ENCODE measurements at regions not wholly inside any gene's neighbourhood (a gene's known extent, or its start where the extent isn't known, plus 50 kb on each side); places are given as distances from the start of the nearest gene placed in this dataset.

- no peaks in the 10 kb centered on the region; the same call in 1 of the 2 replicates for H3K4me1 ChIP-seq (ENCODE audit: insufficient read depth, low read length)
- DNase-seq (no peak), ATAC-seq (no peak)
- CTCF ChIA-PET, result no interaction called here
- no peaks in the 10 kb centered on the region for H3K27me3 ChIP-seq (ENCODE audit: low read length)
- no peaks in the 10 kb centered on the region for H3K36me3 ChIP-seq (ENCODE audit: low read depth, low read length)
- H3K4me2 ChIP-seq (ENCODE audit: low read length), result no peak overlapping the region
- no peaks in the 10 kb centered on the region for H3K79me2 ChIP-seq (ENCODE audit: low read length)
- POLR2A ChIA-PET (ENCODE audit: unreplicated experiment), result no interaction called here
- TF ChIP-seq EZH2 (IDR thresholded peaks at IDR 0.05; ENCODE audit: low read length, unreplicated experiment), result no peak
- no peak for TF ChIP-seq CTCF (conservative IDR thresholded peaks at IDR 0.05; ENCODE audit: low read depth, low read length)
- BruUV-seq (replicated peaks), result no TSS peak
- no peak overlapping the region for H3K9ac ChIP-seq (ENCODE audit: low read length)
- no peaks in the 10 kb centered on the region for H4K20me1 ChIP-seq (ENCODE audit: low read length)
- H3K4me3 ChIP-seq (ENCODE audit: low read length), result no peak overlapping the region
- H3K27ac ChIP-seq (ENCODE audit: low read length), result no peak overlapping the region
- no peaks in the 10 kb centered on the region for H3K9me2 ChIP-seq (replicated peaks; ENCODE audit: low read length)
- H3F3A ChIP-seq (ENCODE audit: low read length, unreplicated experiment), result no peaks in the 10 kb centered on the region
- intact Hi-C loops (cut with micrococcal nuclease), result no loop called here
- no peak overlapping the region for H2AFZ ChIP-seq (ENCODE audit: low read length)
- no peaks in the 10 kb centered on the region for H3K9me3 ChIP-seq (ENCODE audit: low read length)
Measured at GRCh38 chr12:76713130-76713529, 50.8 kb upstream of the ZDHHC17 start.

DNA sequence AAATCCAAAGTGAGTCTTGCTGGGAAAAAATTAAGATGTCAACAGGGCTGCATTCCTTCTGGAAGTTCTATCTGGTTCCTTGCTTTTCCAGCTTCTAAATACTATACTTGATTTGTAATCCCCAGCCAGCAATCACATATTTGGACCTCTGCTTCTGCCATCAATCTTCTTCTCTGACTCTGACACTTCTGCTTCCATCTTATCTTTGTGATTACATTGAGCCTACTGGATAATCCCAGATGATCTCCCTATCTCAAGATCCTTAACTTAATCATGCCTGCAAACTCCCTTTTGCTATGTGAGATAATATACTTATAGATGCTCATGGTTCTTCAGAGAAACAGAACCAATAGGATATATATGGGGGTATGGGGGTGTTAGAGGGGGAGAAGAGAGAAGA is 49.9 kb upstream of the ZDHHC17 start:
- H4K20me1 ChIP-seq (ENCODE audit: low read length), result no peaks in the 10 kb centered on the region
- DNase-seq (no peak), ATAC-seq (no peak)
- no peaks in the 10 kb centered on the region for H3K27me3 ChIP-seq (ENCODE audit: low read length)
- intact Hi-C loops (cut with micrococcal nuclease), result no loop called here
- no peaks in the 10 kb centered on the region for H3K79me2 ChIP-seq (ENCODE audit: low read length)
- no peak overlapping the region for H3K4me3 ChIP-seq (ENCODE audit: low read length)
- no peaks in the 10 kb centered on the region for H3K36me3 ChIP-seq (ENCODE audit: low read depth, low read length)
- no TSS peak for BruUV-seq (replicated peaks)
- ChIA-PET CTCF (no interaction called here), POLR2A (ENCODE audit: unreplicated experiment) (interaction anchor here (0.6 kb wide), 1 partner anchor 11 kb away, joined by 3 read pairs; no protein-coding TSS in a partner anchor)
- no peak overlapping the region for H2AFZ ChIP-seq (ENCODE audit: low read length)
- no peak overlapping the region for H3K4me2 ChIP-seq (ENCODE audit: low read length)
- no peak overlapping the region for H3K9ac ChIP-seq (ENCODE audit: low read length)
- H3F3A ChIP-seq (ENCODE audit: low read length, unreplicated experiment), result no peaks in the 10 kb centered on the region
- no peaks in the 10 kb centered on the region for H3K9me3 ChIP-seq (ENCODE audit: low read length)
- no peaks in the 10 kb centered on the region for H3K9me2 ChIP-seq (replicated peaks; ENCODE audit: low read length)
- no peak overlapping the region for H3K27ac ChIP-seq (ENCODE audit: low read length)
- no peaks in the 10 kb centered on the region; the same call in 1 of the 2 replicates for H3K4me1 ChIP-seq (ENCODE audit: insufficient read depth, low read length)
- TF ChIP-seq EZH2phosphoT487 (IDR thresholded peaks at IDR 0.05; ENCODE audit: borderline replicate concordance, low read length) (no peak), EZH2 (IDR thresholded peaks at IDR 0.05; ENCODE audit: low read length, unreplicated experiment) (no peak), CTCF (conservative IDR thresholded peaks at IDR 0.05; ENCODE audit: low read depth, low read length) (no peak)
